ENCODE measurements at regions not wholly inside any gene's neighbourhood (a gene's known extent, or its start where the extent isn't known, plus 50 kb on each side); places are given as distances from the start of the nearest gene placed in this dataset.

DNA sequence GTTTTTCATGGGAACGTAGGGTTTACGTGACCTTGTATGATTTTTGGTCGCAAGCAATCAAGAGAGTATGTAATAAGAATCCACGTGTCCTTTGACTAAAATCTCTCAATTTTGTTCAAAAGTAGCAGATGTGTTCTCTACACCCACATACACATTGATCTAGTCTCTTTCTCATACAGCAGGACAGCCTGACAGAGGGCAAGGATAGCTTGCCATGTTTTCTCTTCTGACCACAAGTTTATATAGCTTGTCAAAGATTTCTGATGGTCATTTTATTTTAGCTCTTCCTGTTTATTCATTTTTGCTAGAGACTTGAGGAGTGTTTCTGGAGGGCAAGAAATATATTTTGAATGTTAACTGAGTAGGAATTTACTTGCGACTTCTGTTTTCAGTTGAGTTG, 570.2 kb upstream of the ALCAM start:
- TF ChIP-seq, protein P1, sequence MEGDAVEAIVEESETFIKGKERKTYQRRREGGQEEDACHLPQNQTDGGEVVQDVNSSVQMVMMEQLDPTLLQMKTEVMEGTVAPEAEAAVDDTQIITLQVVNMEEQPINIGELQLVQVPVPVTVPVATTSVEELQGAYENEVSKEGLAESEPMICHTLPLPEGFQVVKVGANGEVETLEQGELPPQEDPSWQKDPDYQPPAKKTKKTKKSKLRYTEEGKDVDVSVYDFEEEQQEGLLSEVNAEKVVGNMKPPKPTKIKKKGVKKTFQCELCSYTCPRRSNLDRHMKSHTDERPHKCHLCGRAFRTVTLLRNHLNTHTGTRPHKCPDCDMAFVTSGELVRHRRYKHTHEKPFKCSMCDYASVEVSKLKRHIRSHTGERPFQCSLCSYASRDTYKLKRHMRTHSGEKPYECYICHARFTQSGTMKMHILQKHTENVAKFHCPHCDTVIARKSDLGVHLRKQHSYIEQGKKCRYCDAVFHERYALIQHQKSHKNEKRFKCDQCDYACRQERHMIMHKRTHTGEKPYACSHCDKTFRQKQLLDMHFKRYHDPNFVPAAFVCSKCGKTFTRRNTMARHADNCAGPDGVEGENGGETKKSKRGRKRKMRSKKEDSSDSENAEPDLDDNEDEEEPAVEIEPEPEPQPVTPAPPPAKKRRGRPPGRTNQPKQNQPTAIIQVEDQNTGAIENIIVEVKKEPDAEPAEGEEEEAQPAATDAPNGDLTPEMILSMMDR (optimal IDR thresholded peaks at IDR 0.05 in 1 of 3, IDR thresholded peaks at IDR 0.05 in 1 of 3, conservative IDR thresholded peaks at IDR 0.05 in 1 of 3; ENCODE audit: extremely low read depth in 1 of 3, insufficient read depth in 2 of 3, low read length in 3 of 3): no peak
- TF ChIP-seq EZH2 (IDR thresholded peaks at IDR 0.05; ENCODE audit: low read length): no peak
